T-helper 2 cell (primary cell): ENCODE measurements at regions not wholly inside any gene's neighbourhood (a gene's known extent, or its start where the extent isn't known, plus 50 kb on each side); places are given as distances from the start of the nearest gene placed in this dataset.

Source experiments
- DNase-seq, 5 experiments: peaks; one replicate each; pipeline versions ENCODE4 v3.0.0 to v3.0.0-alpha.2; 2012 to 2022

GRCh38 chr11:115566180-115566764, 62.1 kb upstream of the CADM1 start:
- no peak for DNase-seq

- DNase-seq = no peak
These were observed 60.6 kb upstream of the CADM1 start for GRCh38 chr11:115564851-115565250.

GRCh38 chr11:115561116-115561515, 56.9 kb upstream of the CADM1 start:
- DNase-seq = no peak

GRCh38 chr11:115558635-115559034, 54.4 kb upstream of the CADM1 start:
- no peak for DNase-seq

- DNase-seq = no peak
These were observed 53.5 kb upstream of the CADM1 start for GRCh38 chr11:115557681-115558080.

GRCh38 chr11:115556984-115557383, 52.8 kb upstream of the CADM1 start:
- DNase-seq = no peak

- no peak for DNase-seq
These were observed 51.3 kb upstream of the CADM1 start for GRCh38 chr11:115555336-115556090.
